NCI-H446 (cell line): ENCODE measurements at regions not wholly inside any gene's neighbourhood (a gene's known extent, or its start where the extent isn't known, plus 50 kb on each side); places are given as distances from the start of the nearest gene placed in this dataset.

Experiments
- DNase-seq, 2 experiments: peaks; one replicate each; lab custom pipeline; 2025; lab: John Stamatoyannopoulos, UW

DNA sequence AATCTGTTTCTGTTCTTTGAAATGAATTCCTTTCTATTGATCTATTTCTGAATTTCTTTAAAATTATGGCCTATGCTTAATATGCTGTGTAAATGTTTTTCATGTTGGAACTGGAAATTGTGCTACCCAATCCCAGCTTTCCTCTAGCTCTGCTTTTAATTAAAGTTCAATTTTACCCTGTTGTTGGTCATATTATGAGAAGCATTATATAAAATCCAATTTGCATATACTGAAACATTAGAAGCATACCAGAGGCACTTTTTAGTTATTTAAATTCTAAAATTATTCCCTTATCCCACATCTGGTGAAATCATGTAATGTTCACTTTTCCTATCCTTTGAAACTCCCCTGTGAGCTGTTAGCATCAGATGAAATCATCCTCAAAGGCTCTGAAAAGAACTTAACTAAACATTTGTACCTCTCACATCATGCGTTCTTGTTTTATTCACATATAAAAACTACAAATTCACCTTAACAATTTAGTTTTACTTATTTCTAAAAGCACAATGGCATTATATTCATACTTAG is 160.6 kb upstream of the COL21A1 start:
- DNase-seq = no peak

DNA sequence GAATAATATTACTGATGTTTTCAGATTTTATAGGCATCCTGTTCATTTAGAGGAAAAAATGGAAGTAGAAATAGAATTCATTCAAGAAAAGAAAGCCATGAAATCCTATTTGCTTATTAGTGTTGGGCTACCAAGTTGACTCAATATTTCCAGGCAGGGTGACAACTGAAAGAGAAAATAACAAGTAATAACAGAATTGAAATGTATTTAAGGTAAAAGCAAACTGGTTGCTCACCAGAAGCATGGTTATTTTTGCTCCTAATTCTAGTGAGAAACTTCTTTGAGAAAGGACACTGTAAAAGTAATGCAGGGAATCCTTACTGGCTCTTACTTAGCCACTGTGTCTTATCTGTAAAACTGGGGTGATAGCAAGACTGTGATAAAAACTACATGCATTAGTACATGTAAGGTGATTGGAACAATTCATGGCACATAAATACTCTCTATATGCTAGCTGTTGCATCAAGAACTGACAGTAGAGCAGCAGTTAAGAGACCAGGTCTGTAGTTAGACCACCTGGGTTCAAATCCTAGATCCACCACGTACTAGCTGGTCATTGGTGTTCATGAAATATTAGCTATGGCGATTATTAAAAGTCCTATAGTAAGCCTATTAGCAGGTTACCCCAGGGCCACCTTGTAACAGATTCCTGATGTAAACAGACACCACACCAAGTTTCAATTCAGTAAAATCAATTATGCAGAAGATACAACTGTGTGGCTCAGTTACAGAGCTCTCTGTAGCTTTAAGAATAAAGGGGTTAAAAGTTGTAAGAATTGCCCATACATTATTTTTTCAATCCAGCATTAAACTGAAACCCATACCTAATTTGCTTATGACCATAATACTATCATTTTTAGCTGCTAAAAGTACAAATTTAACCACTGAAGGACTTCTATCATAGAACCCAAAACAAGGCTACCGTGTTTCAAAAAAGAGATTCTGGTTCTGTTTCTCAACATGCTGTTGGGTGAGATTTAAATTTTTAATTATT is 159.2 kb upstream of the COL21A1 start:
- no peak for DNase-seq

GRCh38 chr6:56404599-56404998 is 157.2 kb upstream of the COL21A1 start:
- DNase-seq = no peak

- no peak for DNase-seq
These were observed 156.4 kb upstream of the COL21A1 start for GRCh38 chr6:56403745-56404144.

DNA sequence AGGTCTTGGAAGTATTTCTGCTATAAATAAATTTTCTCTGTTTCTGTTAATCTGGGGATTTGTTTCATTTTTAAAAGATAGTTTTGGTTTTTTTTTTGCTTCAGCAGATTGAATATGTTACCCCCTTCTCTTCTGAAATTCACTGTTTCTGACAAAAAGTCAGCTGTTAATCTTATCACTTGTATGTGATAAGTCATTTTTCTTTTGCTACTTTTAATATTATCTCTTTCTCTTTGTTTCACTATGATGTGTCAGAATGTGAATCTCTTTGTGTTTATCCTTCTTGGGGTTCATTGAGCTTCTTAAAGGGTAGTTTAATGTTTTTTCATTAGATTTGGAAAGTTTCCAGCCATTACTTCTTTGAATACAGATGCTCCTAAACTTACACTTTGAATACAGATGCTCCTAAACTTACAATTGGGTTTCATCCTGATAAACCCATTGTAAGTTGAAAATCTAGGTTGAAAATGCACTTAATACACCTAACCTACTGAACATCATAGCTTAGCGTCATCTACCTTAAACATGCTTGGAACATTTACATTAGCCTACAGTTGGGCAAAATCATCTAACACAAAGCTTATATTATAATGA is 154.2 kb upstream of the COL21A1 start:
- no peak for DNase-seq

DNA sequence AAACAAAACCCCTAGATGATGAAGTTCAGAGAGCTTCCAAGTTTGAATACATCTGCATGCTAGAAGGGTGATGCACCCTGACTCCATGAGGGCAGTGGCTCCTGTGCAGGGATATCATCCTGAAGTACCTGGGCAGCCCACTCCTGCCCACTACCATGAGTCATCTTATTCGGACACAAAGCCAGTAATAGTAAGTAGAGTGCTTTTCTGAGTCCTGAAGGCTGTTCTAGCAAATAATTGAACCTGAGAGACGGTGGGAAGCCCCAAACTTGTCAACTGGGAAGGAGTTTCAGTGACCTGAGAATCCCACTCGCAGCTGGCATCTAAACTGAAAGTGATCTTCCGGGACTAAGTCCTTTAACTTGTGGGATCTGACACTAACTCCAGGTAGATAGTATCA is 152.9 kb upstream of the COL21A1 start:
- no peak for DNase-seq

DNA sequence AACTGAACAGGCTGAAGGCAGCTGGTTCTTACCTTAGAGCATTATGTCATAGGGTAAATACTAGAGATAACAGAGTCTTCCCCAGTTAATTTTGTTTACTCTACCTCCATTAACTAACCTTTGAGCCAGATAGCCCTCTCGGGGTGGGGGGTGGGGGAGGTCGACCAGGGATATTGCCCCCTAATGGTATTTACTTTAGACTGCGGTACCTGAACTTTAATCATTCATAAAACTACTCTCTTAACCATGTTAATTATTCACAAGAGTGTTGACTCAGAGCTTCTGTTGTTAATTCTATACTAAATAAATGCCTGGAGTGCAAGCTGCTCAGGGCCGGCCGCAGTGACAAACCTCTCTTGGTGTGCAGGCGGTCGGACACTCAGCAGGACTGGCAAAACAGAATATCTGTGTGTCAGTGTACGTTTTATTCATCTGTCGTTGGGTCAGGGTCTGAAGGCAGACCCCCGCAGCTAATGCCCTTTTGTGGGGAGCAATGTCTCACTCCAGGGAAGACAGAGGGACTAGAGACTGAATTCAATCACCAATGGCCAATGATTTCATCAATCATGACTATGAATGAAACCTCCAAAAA is 152.4 kb upstream of the COL21A1 start:
- DNase-seq = no peak

DNA sequence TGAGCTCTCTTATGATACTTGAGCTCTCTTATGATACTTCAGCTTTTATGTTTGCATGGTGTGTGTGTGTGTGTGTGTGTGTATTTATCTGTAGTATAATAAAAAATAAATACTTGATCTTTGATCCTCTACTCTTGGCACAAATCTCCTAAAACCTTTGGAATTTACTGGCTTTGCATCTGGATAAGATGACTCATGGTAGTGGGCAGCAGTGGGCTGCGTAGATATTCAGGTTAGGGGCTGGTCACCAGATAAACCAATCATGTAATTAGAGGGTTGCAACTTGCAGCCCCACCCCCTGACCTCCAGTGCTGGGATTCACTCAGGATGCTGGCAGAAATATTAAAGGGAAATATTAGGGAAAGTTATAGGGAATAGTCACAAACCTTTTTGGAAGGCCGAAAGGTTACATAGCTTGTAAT is 151.9 kb upstream of the COL21A1 start:
- no peak for DNase-seq

DNA sequence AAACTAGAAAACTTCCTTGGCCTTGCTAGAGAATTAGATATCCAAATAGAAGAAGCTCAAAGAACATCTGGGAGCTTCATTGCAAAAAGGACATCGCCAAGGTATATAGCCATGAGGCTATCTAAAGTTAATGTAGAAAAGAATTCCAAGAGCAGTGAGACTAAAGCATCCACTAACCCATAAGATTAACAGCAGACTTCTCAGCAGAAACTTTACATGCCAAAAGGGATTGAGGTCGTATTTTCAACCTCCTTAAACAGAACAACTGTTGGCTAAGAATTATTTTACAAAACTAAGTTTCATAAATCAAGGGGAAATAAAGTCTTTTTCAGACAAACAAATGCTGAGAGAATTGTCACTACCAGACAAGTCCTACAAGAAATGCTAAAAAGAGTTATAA is 149.1 kb upstream of the COL21A1 start:
- DNase-seq = no peak

- DNase-seq = no peak
These were observed 146.5 kb upstream of the COL21A1 start for GRCh38 chr6:56393615-56394612.

DNA sequence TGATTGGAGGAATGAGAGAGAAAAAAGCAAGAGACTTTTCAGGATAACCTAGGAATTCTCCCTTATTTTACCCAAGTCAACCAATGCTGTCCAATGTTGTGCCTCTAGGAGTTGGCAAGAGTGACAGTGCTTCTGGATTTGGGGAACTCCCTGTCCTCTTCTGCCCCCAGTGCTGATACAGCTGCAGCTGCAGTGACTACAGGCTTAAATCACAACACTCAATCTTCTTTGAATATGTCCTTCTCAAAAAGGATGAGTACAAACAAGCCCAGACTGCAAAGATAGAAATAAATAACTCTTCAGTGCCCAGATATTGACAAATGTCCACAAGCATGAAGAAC is 141.0 kb upstream of the COL21A1 start:
- DNase-seq = no peak

DNA sequence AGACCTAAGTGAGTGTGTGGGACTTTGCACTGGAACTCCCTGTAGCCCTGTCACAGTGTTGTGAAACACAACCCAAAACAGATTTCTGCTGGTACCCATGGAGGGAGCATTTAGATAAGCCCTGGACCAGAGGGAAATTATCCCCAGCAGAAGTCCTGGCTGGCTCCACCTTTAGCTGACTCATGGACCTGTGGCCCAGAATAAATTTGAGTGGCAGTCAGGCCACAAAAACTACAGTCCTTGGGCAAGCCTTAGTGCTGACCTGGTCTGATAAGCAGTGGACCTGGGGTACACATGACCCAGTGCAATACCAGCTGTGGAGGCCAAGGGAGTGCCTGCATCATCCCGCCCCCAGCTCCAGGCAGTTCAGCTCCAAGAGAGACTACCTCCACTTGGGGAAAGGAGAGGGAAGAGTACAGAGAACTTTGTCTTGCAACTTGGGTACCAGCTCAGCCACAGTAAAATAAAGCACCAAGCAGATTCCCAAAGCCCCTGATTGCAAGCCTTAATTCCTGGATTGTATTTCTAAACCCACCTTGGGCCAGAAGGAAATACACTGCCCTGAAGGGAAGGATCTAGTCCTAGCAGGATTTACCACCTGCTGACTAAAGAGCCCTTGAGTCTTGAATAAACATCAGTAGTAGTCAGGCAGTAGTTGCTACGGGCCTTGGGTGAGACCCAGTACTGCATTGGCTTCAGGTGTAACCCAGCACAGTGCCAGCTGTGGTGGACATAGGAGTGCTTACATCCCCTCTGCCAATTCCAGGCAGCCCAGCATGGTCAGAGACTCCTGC is 140.4 kb upstream of the COL21A1 start:
- no peak for DNase-seq

GRCh38 chr6:56386717-56387116 is 139.3 kb upstream of the COL21A1 start:
- DNase-seq = no peak

DNA sequence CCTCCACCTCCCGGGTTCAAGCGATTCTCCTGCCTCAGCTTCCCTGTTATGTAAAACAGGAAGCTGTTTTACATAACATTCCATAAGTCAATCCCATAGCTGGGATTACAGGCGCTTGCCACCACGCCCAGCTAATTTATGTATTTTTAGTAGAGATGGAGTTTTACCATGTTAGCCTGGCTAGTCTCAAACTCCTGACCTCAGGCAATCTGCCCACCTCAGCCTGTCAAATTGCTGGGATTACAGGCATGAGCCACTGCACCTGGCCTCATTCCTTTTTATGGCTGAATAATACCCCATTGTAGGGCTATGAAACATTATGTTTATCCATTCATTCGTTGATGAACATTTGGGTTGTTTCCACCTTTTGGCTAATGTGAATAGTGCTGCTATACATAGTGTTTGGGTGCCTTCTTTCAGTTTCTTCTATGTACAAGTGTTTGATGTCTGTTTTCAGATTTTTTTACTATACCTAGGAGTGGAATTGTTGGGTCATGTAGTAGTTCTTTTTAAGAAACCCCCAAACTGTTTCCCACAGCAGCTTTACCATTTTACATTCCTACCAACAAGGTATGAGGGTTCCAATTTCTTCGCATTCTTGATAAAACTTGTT is 138.7 kb upstream of the COL21A1 start:
- DNase-seq = no peak

DNA sequence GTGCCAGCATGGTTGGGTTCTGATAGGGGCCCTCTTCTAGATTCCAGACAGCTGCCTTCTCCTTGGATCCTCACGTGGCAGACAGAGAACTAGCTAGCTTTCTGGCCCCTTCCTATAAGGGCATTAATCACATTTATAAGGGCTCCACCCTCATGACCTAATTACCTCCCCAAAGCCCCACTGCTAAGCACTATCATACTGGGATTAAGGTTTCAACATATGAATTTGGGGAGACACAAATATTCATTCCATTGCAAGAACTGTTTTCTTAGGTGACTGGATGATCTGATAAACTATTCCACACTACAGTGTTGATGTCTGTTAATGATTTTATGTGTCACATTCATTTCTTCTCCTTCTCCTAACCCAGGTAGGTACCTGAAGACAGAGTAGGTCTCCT is 135.8 kb upstream of the COL21A1 start:
- DNase-seq = no peak

DNA sequence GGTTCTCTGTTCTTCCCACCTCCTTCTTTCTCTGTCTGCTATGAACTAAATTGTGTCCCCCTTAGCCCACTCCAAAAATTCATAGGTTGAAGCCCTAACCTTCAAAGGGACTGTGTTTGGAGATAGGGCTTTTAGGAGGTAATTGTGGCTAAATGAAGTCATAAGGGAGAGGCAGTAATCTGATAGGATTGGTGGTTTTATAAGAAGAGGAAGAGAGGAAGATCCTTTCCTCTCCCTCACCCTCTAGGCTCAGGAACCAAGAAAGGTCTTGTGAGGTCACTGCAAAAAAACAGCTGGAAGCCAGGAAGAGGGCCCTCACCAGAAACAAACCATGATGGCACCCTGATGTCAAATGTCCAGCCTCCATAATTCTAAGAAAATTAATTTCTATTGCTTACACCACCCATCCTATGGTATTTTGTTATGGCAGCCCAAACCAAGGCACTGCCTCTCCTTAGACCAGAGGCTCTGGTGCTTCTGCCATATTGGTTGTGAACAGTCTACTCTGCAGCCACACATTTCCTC is 135.1 kb upstream of the COL21A1 start:
- DNase-seq = no peak

DNA sequence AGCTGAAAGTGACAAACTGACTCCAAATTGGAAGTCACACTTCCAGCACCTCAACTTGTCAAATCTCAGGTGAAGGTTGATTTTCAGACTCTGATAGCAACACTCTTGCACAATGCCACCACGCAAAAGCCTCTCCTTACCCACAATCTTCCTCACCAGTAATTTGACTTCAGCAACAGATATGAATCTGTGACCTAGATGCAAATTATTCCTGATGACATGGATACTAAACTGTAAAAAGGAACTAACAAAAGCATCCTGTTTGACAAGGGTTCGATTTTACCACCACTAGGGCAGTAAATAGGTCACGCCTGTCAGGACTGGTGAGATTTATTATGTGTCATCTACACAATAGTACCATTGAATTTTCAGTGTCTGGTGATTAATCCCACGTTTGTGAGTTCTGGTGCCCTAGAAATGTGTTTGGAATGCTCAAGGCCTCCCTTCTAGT is 134.4 kb upstream of the COL21A1 start:
- no peak for DNase-seq

GRCh38 chr6:56380476-56380875 is 133.1 kb upstream of the COL21A1 start:
- no peak for DNase-seq

DNA sequence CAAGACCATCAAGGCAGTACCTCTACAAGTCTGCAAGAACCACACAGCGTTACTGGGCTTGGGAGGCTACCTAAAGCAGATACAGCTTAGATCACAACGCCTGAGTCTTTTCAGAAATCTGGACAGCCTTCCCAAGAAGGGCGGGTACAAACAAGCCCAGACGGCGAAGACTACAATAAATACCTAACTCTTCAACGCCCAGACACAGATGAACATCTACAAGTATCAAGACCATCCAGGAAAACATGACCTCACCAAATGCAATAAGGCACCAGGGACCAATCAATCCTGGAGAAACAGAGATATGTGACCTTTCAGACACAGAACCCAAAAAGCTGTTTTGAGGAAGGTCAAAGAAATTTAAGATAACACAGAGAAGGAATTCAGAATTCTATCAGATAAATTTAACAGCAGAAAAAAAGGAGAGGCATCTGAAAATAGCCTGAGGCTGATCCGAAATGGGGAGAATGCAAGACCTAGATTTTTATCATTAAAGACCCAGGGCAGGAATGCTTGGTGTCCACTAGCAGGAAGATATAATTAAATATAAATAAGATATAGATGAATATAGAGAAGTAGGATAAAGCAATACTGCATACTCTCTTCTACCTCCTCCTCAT is 131.7 kb upstream of the COL21A1 start:
- no peak for DNase-seq

- no peak for DNase-seq
These were observed 131.1 kb upstream of the COL21A1 start for GRCh38 chr6:56378507-56378906.
